Activated CD4-positive, alpha-beta T cell treated with anti-CD3 and anti-CD28 coated beads, Interleukin-10, Interleukin-2, amounts not matched to agents 100 ng/mL and 50 ng/mL, durations not matched to agents 16 hours and 8 hours (primary cell): ENCODE measurements at regions not wholly inside any gene's neighbourhood (a gene's known extent, or its start where the extent isn't known, plus 50 kb on each side); places are given as distances from the start of the nearest gene placed in this dataset.

Experiments
- DNase-seq: peaks from one replicate; pipeline ENCODE4 v3.0.0-alpha.2; 2020

DNA sequence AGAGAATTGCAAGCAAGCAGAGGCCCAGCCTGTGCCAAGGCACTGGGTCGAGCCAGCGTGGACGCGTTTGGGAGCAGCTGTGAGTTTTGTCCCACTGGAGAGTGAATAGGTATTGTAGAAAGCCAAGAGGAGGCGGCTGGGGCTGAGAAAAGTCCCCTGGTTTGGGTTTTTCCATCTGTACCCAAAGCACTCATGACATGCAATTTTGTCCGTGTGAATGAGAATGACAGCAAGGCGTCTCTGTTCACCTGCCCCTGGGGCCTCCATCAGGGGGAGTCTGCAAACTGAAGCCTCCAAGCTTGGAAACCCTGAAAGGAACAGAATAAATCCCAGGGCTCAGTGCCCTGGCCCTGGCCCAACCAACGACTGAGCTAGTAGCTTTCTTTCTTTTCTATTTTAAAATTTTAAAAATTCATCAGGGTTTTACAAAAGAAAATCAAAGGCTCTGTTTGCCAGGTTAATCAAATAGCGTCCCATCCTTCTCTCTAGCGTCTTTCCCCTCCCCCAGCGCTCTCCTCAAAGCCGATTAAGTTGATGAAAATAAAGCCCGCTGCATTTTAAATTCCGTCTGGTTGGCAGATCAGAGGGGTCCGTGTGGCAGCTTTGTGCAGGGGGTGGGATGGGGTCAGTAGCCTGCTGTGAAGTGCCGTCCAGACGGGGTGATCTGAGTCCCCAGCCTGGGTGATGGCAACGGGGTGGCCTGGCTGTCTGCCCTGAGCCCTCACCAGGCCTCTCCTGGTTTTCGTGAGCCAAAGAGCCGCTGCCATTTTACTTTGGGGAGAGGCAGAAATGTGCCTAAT is 171.0 kb downstream of the KATNIP start:
- no peak for DNase-seq

- DNase-seq = no peak
Observed at GRCh38 chr16:27721531-27722181, 171.7 kb downstream of the KATNIP start.

DNA sequence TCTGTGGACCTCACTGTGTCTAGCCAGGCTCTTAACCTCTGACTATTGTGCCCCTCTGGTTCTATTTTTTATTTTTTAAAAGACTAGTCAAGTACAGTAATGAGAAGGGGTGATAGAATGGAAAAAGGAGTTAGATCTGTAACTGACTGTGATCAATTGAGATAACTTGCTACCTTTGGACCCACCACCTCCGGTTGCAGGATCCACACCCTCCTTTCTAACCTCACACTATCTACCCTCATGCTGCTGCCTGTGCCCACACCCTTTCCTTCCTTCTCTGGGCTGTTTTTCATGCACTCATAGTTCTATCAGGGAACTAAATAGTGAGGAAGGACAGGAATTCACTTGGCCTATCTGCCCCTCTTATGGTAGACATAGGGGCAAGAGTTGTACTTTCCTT is 172.3 kb downstream of the KATNIP start:
- no peak for DNase-seq

GRCh38 chr16:27722892-27723450 is 173.0 kb downstream of the KATNIP start:
- DNase-seq = no peak

- DNase-seq = no peak
Observed at GRCh38 chr16:27723711-27724481, 174.0 kb downstream of the KATNIP start.

DNA sequence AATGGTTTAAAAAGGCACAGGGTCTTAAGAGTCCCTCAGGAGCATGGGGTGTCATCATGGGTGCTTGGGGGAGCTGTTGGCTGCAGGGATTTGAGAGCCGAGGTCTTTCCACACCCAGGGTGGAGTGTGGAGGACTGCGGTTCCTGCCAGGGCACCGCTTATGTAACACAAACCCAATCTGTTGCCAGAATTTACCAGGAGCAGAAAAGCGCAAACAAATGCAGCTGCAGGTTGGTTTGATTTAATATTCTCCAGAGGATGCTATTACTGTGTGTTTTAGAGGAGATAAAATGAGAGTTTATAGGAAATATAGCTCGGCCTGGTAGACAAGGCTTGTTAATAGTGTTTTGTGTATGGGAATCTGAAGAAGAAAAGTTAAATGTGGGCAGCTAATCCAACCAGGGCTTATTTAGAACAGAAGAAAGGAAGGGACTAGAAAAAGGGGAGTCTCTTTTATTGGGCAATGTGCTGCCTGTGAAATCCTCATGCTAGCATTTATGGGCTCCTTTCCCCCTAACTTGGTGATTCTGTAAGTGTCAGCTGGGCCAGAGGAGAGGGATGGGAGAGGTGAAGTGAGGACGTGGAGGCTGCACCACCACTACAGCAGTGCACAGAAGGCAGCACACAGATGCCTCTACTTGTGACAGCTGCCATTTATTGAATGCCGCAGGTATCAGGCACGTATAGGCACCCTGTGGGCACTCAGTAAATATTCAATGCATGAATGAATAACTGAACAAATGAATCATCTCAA is 174.7 kb downstream of the KATNIP start:
- DNase-seq = no peak

DNA sequence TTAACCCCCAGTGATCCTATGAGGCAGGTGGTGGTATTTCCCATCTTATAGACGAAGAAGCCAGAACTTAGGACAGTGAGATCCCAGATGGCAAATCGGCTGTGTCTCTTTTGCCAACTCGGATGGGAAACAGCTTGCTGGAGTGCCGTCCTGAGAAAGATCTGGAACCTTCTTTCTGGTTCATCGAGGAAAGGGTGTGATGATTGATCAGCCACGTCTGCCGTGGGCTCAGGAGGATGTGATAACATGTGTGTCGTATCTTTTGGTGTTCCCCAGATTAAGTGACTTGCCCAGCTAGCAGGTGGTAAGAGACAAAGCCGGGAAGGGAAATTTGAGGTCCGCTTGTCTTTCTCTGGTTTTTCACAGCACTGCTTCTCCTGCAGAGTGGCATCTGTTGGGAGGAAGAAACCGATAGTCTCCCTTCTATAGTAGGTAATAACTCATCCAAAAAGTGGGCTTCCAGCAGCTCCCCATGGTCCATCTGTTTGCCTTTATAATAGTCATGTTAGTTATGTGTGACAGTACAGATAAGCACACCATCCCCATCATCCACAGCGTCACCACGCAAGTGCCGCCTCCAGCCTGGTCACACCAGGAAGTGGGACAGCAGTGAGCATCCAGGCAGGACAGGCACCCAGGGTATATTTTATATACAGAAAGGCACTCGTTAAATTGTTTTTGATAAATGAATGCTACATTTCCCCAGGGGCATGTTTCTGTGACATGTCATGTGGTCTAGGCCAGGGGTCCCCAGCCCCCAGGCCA is 175.5 kb downstream of the KATNIP start:
- DNase-seq = no peak

DNA sequence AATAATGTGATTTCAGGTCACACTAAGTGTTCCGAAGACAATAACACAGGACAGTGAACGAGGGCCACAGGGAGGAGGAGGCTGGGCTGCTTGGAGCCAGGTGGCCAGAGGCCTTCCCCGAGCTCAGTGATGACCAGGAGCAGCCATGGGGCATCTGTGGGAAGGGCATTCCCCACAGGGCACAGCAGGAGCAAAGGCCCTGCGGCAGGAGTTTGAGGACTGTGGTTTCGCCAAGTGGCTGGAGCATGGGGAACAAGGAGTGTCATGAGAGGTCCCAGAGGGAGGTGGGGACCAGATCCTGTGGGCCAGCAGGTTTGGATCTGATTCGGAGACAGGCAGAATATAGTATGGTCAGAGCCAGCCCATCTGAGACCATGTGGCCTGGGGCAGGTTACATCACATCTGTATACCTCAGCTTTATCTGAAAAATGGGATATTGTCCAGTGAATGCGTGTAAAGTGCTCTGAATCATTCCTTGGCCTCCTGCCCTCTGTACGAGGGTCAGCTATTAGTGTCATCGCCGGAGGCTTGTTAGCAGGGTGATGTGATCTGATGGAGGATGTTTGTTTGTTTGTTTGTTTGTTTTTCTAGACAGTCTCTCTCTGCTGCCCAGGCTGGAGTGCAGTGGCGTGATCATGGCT is 176.8 kb downstream of the KATNIP start:
- DNase-seq = no peak

GRCh38 chr16:27727941-27728340 is 178.0 kb downstream of the KATNIP start:
- no peak for DNase-seq

DNA sequence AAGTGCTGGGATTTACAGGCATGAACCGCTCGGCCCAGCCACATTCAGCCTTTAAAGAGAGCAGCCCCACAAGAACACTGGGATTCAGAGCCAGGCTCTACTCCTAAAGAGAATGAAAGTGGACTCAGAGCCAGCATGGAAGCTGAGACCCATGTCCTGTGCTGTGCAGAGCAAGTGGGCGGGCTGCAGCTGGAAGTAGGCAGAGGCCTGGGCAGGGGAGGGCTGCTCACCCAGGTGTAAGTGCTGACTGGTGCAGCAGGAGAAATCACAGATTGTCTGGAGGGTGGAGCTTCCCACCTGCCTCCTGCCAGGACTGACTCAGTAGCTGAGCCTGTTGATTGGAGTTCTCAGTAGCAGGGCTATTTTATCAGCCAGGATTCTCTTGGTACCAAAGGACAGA is 178.7 kb downstream of the KATNIP start:
- DNase-seq = no peak

- DNase-seq = no peak
Observed at GRCh38 chr16:27729516-27730304, 179.8 kb downstream of the KATNIP start.

DNA sequence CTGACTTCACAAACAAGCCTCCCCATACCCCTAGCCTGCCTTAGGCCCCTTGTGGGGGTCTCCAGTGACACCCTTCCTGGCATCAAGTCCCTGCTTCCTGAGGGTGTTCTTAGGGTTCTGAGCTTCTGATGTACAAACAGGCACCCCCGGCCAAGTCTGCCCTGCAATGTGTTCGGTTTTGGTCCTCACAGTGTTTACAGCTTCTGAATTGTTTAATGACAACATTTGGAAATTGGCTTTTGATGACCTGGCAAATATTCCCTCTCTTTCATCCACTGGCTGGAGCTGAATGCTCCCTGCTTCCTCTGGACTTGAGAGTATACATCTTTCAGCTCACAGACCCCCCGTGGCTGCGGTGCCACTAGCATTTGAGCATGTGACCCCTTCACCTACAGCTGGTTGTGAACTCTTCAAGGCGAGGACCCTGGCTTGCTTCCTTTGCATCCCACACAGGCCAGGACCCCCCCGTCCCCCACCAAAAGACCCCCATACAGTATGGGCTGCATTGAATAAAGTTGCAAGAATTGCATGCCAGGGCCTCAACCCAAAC is 180.8 kb downstream of the KATNIP start:
- no peak for DNase-seq

DNA sequence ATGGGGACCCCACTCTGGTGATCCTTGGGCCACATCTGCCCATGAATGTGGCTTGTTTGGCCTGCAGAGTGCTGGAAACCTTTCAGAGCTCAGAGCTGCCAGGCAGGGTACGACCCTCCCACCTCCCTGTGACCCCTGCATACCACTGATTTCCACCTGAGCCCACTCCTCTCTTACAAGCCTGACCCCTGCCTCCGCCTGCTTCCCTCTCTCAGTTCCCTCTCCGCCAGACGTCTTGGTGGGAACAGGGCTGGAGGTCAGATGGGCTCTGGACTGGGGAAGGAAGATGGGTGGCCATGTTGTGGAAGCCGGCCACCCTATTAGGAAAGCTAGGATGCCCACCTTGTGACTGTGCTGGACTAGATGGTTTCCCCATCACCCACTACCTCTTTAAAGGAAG is 185.1 kb downstream of the KATNIP start:
- DNase-seq = no peak

- DNase-seq = no peak
Observed at GRCh38 chr16:27736431-27736830, 186.5 kb downstream of the KATNIP start.

GRCh38 chr16:27737513-27737912 is 187.6 kb downstream of the KATNIP start:
- no peak for DNase-seq
